ENCODE measurements at regions not wholly inside any gene's neighbourhood (a gene's known extent, or its start where the extent isn't known, plus 50 kb on each side); places are given as distances from the start of the nearest gene placed in this dataset.

- no peaks in the 10 kb centered on the region for H3K36me3 ChIP-seq (ENCODE audit: control insufficient read depth, insufficient read depth, low read length)
- no peak for DNase-seq (ENCODE audit: low read depth)
- no peak for TF ChIP-seq CTCF (IDR thresholded peaks at IDR 0.05; ENCODE audit: insufficient read depth, low read length, poor library complexity, severe bottlenecking)
- no peaks in the 10 kb centered on the region for H3K27me3 ChIP-seq (ENCODE audit: control insufficient read depth, insufficient read depth, low read length)
- no peak overlapping the region for H3K4me3 ChIP-seq (ENCODE audit: low read depth, low read length)
Observed at GRCh38 chr12:91662021-91662420, 479.4 kb upstream of the DCN start.

DNA sequence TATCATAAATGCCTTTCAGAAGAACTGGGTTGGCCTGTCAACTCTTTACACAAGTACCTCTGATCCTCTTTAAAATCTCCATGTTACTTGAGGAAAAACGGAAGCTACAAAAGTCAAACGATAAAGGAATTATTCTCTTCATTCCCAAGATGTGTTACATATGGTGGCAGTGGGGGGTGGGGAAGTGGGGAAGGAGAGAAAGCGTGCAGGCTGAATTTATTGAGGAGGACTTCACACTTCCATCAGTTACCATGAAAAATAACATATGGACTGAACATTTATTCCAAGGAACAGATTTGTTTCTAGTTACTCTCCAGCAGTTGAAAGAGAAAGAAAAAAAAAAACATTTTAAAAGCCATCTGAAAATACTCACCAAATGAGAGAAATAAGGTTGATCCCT is 474.4 kb upstream of the DCN start:
- no peak for TF ChIP-seq CTCF (IDR thresholded peaks at IDR 0.05; ENCODE audit: insufficient read depth, low read length, poor library complexity, severe bottlenecking)

DNA sequence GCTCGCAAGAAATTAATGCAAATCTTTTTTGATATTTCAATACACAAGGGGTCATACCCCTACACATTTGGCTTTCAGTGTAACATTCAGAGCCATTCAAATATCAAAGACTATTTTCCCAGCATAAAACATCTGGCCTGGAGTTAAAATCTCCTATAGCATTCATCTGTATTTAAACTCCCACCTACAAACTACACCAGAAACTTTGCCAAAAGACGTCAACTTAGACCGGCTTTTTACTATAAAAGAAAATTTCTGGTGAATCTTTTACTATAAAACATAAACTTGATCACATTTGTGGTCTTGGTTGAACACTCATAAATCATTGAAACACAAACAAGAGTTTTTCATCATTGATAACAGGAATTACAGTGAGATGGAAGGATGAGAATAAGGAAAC is 473.3 kb upstream of the DCN start:
- no peaks in the 10 kb centered on the region for H3K36me3 ChIP-seq (ENCODE audit: control insufficient read depth, insufficient read depth, low read length)
- H3K27me3 ChIP-seq (ENCODE audit: control insufficient read depth, insufficient read depth, low read length), result no peaks in the 10 kb centered on the region
- no peak for DNase-seq (ENCODE audit: low read depth)
- no peak overlapping the region for H3K4me3 ChIP-seq (ENCODE audit: low read depth, low read length)
- no peak for TF ChIP-seq CTCF (IDR thresholded peaks at IDR 0.05; ENCODE audit: insufficient read depth, low read length, poor library complexity, severe bottlenecking)

More for the DNA sequence above, 474.4 kb upstream of the DCN start:
- H3K36me3 ChIP-seq (ENCODE audit: control insufficient read depth, insufficient read depth, low read length), result no peaks in the 10 kb centered on the region
- H3K4me3 ChIP-seq (ENCODE audit: low read depth, low read length), result no peak overlapping the region
- no peaks in the 10 kb centered on the region for H3K27me3 ChIP-seq (ENCODE audit: control insufficient read depth, insufficient read depth, low read length)
- no peak for DNase-seq (ENCODE audit: low read depth)

- DNase-seq (ENCODE audit: low read depth), result no peak
- Histone ChIP-seq H3K27me3 (ENCODE audit: control insufficient read depth, insufficient read depth, low read length) (no peaks in the 10 kb centered on the region), H3K4me3 (ENCODE audit: low read depth, low read length) (no peak overlapping the region), H3K36me3 (ENCODE audit: control insufficient read depth, insufficient read depth, low read length) (no peaks in the 10 kb centered on the region)
- TF ChIP-seq CTCF (IDR thresholded peaks at IDR 0.05; ENCODE audit: insufficient read depth, low read length, poor library complexity, severe bottlenecking), result no peak
Observed at GRCh38 chr12:91654087-91654486, 471.5 kb upstream of the DCN start.

- no peak for DNase-seq (ENCODE audit: low read depth)
- no peak for TF ChIP-seq CTCF (IDR thresholded peaks at IDR 0.05; ENCODE audit: insufficient read depth, low read length, poor library complexity, severe bottlenecking)
- H3K4me3 ChIP-seq (ENCODE audit: low read depth, low read length), result no peak overlapping the region
- no peaks in the 10 kb centered on the region for H3K27me3 ChIP-seq (ENCODE audit: control insufficient read depth, insufficient read depth, low read length)
- H3K36me3 ChIP-seq (ENCODE audit: control insufficient read depth, insufficient read depth, low read length), result no peaks in the 10 kb centered on the region
Observed at GRCh38 chr12:91651728-91652127, 469.1 kb upstream of the DCN start.

- no peak for DNase-seq (ENCODE audit: low read depth)
- Histone ChIP-seq H3K36me3 (ENCODE audit: control insufficient read depth, insufficient read depth, low read length) (no peaks in the 10 kb centered on the region), H3K4me3 (ENCODE audit: low read depth, low read length) (no peak overlapping the region), H3K27me3 (ENCODE audit: control insufficient read depth, insufficient read depth, low read length) (no peaks in the 10 kb centered on the region)
- TF ChIP-seq CTCF (IDR thresholded peaks at IDR 0.05; ENCODE audit: insufficient read depth, low read length, poor library complexity, severe bottlenecking), result no peak
Observed at GRCh38 chr12:91643763-91644162, 461.1 kb upstream of the DCN start.
